HEK293T (cell line): ENCODE measurements at regions not wholly inside any gene's neighbourhood (a gene's known extent, or its start where the extent isn't known, plus 50 kb on each side); places are given as distances from the start of the nearest gene placed in this dataset.

Experiments
- ARNT ChIP-seq: fragments of 450-650 bp; IDR thresholded peaks from 2 replicates; pipeline ENCODE4 v1.6.1; 2017; ENCODE audit warnings: mild to moderate bottlenecking
- FOXK2 ChIP-seq: fragments of 450-650 bp; IDR thresholded peaks from 2 replicates; pipeline ENCODE4 v1.6.1; 2016; ENCODE audit warnings: mild to moderate bottlenecking
- NFRKB ChIP-seq: fragments of 450-650 bp; IDR thresholded peaks from 2 replicates; pipeline ENCODE4 v1.6.1; 2016; ENCODE audit warnings: mild to moderate bottlenecking, moderate library complexity
- TARDBP ChIP-seq: fragments of 450-650 bp; IDR thresholded peaks from 2 replicates; pipeline ENCODE4 v1.6.1; 2016

DNA sequence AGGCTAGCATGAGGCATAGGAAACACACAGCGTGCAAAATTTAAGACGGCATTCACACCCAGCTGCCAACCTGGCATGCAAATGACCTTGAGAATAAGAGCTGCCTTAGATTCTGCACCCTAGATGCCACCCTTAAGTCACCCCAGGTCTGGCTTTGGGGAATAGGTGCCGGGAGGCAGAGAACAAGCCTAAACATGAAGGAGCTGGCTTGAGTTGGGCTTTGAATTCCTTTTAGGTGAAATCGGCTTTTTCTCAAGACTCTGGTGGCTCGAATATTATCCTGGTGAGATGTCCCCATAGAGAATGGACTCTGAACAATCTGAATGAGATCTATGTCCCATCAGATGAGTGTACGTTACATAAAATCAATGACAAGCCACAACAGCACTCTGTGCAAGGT lies 1090.5 kb downstream of the VRK1 start:
- TF ChIP-seq NFRKB: no peak
- TF ChIP-seq TARDBP: no peak
- TF ChIP-seq ARNT: no peak
- no peak for TF ChIP-seq FOXK2
